Colonic mucosa (tissue), 4 donors: ENCODE measurements at regions not wholly inside any gene's neighbourhood (a gene's known extent, or its start where the extent isn't known, plus 50 kb on each side); places are given as distances from the start of the nearest gene placed in this dataset.

Experiments used
- DNase-seq: peaks from one replicate; pipeline ENCODE4 v3.0.0-alpha.2; 2020
- H3K27ac ChIP-seq: fragments of 200-600 bp; one replicate; pipeline ENCODE4 v1.8.0; 2021
- H3K27me3 ChIP-seq: fragments of 200-600 bp; one replicate; pipeline ENCODE4 v1.8.0; 2021
- H3K36me3 ChIP-seq: fragments of 200-600 bp; one replicate; pipeline ENCODE4 v1.8.0; 2021
- H3K4me1 ChIP-seq: fragments of 200-600 bp; one replicate; pipeline ENCODE4 v1.8.0; 2021; ENCODE audit warnings: mild to moderate bottlenecking
- H3K4me3 ChIP-seq: fragments of 200-600 bp; one replicate; pipeline ENCODE4 v1.8.0; 2021
- H3K9ac ChIP-seq, 2 donors: one replicate each; pipeline ENCODE4 v1.7.0; 2013; ENCODE audit warnings: control low read depth in 2 of 2, low read depth in 2 of 2, low read length in 2 of 2
- H3K9me3 ChIP-seq: fragments of 200-600 bp; one replicate; pipeline ENCODE4 v1.8.0; 2021
- CTCF ChIP-seq: fragments of 200-600 bp; IDR thresholded peaks from one replicate; pipeline ENCODE4 v1.8.0; 2022; ENCODE audit warnings: antibody characterized with exemption, mild to moderate bottlenecking
- intact Hi-C: fragments of 100-400 bp; cut with DNase I; formaldehyde crosslinking; loops from one replicate; pipeline ENCODE4 v1.14.1; 2022
- donor health status: healthy.
- donor health status: DM: no; HTN: no; CAD: no.
- donor health status: DM: no; HTN: no; CAD: no.

- Histone ChIP-seq H3K27ac (no peak overlapping the region), H3K9ac (no peak overlapping the region), H3K36me3 (no peaks in the 10 kb centered on the region), H3K4me3 (no peak overlapping the region), H3K4me1 (no peaks in the 10 kb centered on the region), H3K27me3 (no peaks in the 10 kb centered on the region), H3K9me3 (no peaks in the 10 kb centered on the region)
- TF ChIP-seq CTCF, result no peak
- intact Hi-C loops, result no loop called here
- no peak for DNase-seq
Measured at GRCh38 chr9:20137425-20137824, 348.6 kb upstream of the SLC24A2 start.

- no peaks in the 10 kb centered on the region for H3K27me3 ChIP-seq
- H3K4me3 ChIP-seq, result no peak overlapping the region
- no peak for TF ChIP-seq CTCF
- intact Hi-C loops, result no loop called here
- no peaks in the 10 kb centered on the region for H3K36me3 ChIP-seq
- no peak overlapping the region for H3K27ac ChIP-seq
- no peak for DNase-seq
- H3K4me1 ChIP-seq, result no peaks in the 10 kb centered on the region
- no peak overlapping the region for H3K9ac ChIP-seq
- no peaks in the 10 kb centered on the region for H3K9me3 ChIP-seq
Measured at GRCh38 chr9:20135119-20135697, 346.4 kb upstream of the SLC24A2 start.

GRCh38 chr9:20125727-20126126, 336.9 kb upstream of the SLC24A2 start:
- DNase-seq, result no peak
- no peaks in the 10 kb centered on the region for H3K9me3 ChIP-seq
- H3K4me3 ChIP-seq, result no peak overlapping the region
- no peak for TF ChIP-seq CTCF
- H3K9ac ChIP-seq, result no peak overlapping the region
- no peak overlapping the region for H3K27ac ChIP-seq
- intact Hi-C loops, result no loop called here
- H3K4me1 ChIP-seq, result no peaks in the 10 kb centered on the region
- H3K36me3 ChIP-seq, result no peaks in the 10 kb centered on the region
- no peaks in the 10 kb centered on the region for H3K27me3 ChIP-seq

GRCh38 chr9:20119566-20119965, 330.7 kb upstream of the SLC24A2 start:
- H3K36me3 ChIP-seq, result no peaks in the 10 kb centered on the region
- H3K9ac ChIP-seq, result no peak overlapping the region
- TF ChIP-seq CTCF, result no peak
- no peaks in the 10 kb centered on the region for H3K9me3 ChIP-seq
- H3K27ac ChIP-seq, result no peak overlapping the region
- no peak overlapping the region for H3K4me3 ChIP-seq
- DNase-seq, result no peak
- H3K27me3 ChIP-seq, result no peaks in the 10 kb centered on the region
- H3K4me1 ChIP-seq, result no peaks in the 10 kb centered on the region
- intact Hi-C loops, result no loop called here

- intact Hi-C loops, result no loop called here
- no peak overlapping the region for H3K27ac ChIP-seq
- DNase-seq, result no peak
Measured at GRCh38 chr9:20117986-20118385, 329.1 kb upstream of the SLC24A2 start.

More at GRCh38 chr9:20117986-20118385, 329.1 kb upstream of the SLC24A2 start:
- TF ChIP-seq CTCF, result no peak
- no peaks in the 10 kb centered on the region for H3K9me3 ChIP-seq
- no peak overlapping the region for H3K9ac ChIP-seq
- no peaks in the 10 kb centered on the region for H3K4me1 ChIP-seq
- no peaks in the 10 kb centered on the region for H3K36me3 ChIP-seq
- no peaks in the 10 kb centered on the region for H3K27me3 ChIP-seq
- H3K4me3 ChIP-seq, result no peak overlapping the region
